Gastrocnemius medialis (tissue), 4 donors: ENCODE measurements at regions not wholly inside any gene's neighbourhood (a gene's known extent, or its start where the extent isn't known, plus 50 kb on each side); places are given as distances from the start of the nearest gene placed in this dataset.

Source experiments
- ATAC-seq, 2 donors: fragments of 150-250 bp; one replicate each; pipeline ENCODE4 v1.9.1; 2016
- DNase-seq, 2 donors: peaks; one replicate each; pipeline ENCODE4 v3.0.0-alpha.2; 2019
- H3K27ac ChIP-seq, 4 donors: fragments of 200-600 bp; sonication (generic); 1 replicate in 1 of 4; 2 replicates in 3 of 4; pipeline ENCODE4 v1.5.1; 2016 to 2018; ENCODE audit warnings: mild to moderate bottlenecking in 2 of 4, moderate library complexity in 1 of 4
- H3K27me3 ChIP-seq, 3 donors: fragments of 200-600 bp; sonication (generic) in 2 of 3; 1 replicate in 1 of 3; 2 replicates in 2 of 3; pipeline versions ENCODE4 v1.5.1 to v1.6.0; 2016 to 2019; ENCODE audit warnings: mild to moderate bottlenecking in 1 of 3, moderate library complexity in 1 of 3
- H3K36me3 ChIP-seq, 2 donors: fragments of 200-600 bp; sonication (generic) in 1 of 2; one replicate each; pipeline ENCODE4 v1.5.1; 2017 to 2018
- H3K4me1 ChIP-seq, 2 donors: fragments of 200-600 bp; sonication (generic) in 1 of 2; one replicate each; pipeline ENCODE4 v1.5.1; 2016 to 2017; ENCODE audit warnings: mild to moderate bottlenecking in 2 of 2
- H3K4me3 ChIP-seq, 4 donors: fragments of 200-600 bp; sonication (generic) in 3 of 4; 1 replicate in 1 of 4; 2 replicates in 3 of 4; pipeline ENCODE4 v1.5.1; 2016 to 2019; ENCODE audit warnings: mild to moderate bottlenecking in 2 of 4
- H3K9me3 ChIP-seq, 3 donors: fragments of 200-600 bp; sonication (generic) in 2 of 3; 1 replicate in 1 of 3; 2 replicates in 2 of 3; pipeline ENCODE4 v1.5.1; 2016 to 2019
- CTCF ChIP-seq, 5 experiments: fragments of 450-650 bp in 3 of 5; fragments of 200-600 bp in 2 of 5; sonication (generic) in 2 of 5; IDR thresholded peaks in 4 of 5; conservative IDR thresholded peaks in 1 of 5; 1 replicate in 4 of 5; 2 replicates in 1 of 5; pipeline ENCODE4 v1.5.1; 2016 to 2019; ENCODE audit warnings: antibody characterized with exemption in 5 of 5, mild to moderate bottlenecking in 3 of 5, moderate library complexity in 3 of 5
- POLR2A ChIP-seq, 2 donors: fragments of 450-650 bp; IDR thresholded peaks; one replicate each; pipeline ENCODE4 v1.6.1; 2017; ENCODE audit warnings: antibody characterized with exemption in 2 of 2, mild to moderate bottlenecking in 2 of 2, moderate library complexity in 2 of 2
- in situ Hi-C, 4 donors: fragments of 200-750 bp; cut with MboI; loops; one replicate each; pipeline versions ENCODE4 v1.15.0 to v1.8.0; 2017; ENCODE audit warnings: low sequenced_read_pairs in 4 of 4
- intact Hi-C: fragments of 100-400 bp; cut with DNase I; formaldehyde crosslinking; loops from one replicate; pipeline ENCODE4 v1.15.1; 2023; ENCODE audit warnings: low total_unique reads

- H3K36me3 ChIP-seq = no peaks in the 10 kb centered on the region
- ATAC-seq = no peak
- H3K27me3 ChIP-seq = no peaks in the 10 kb centered on the region
- TF ChIP-seq POLR2A (IDR thresholded peaks at IDR 0.05) = no peak
- TF ChIP-seq CTCF (IDR thresholded peaks at IDR 0.05 in 4 of 5, conservative IDR thresholded peaks at IDR 0.05 in 1 of 5) = no peak
- H3K4me1 ChIP-seq = peaks cover 24 to 26% of the 10 kb centered on the region in 2 donors
- H3K27ac ChIP-seq = no peak overlapping the region
- DNase-seq = no peak
- in situ Hi-C loops = loop anchor here in 1 of 4 donors (10.0 kb wide), 1 partner anchor 59 kb away; no protein-coding TSS in a partner anchor
- H3K4me3 ChIP-seq = no peak overlapping the region
- no peaks in the 10 kb centered on the region for H3K9me3 ChIP-seq
- intact Hi-C loops = no loop called here
Measured at GRCh38 chr9:130763331-130764171, 70.0 kb downstream of the EXOSC2 start.

GRCh38 chr9:130765137-130766020 lies 69.7 kb upstream of the ABL1 start:
- peaks cover 24 to 26% of the 10 kb centered on the region in 2 donors for H3K4me1 ChIP-seq
- TF ChIP-seq POLR2A (IDR thresholded peaks at IDR 0.05) = no peak
- no peak for TF ChIP-seq CTCF (IDR thresholded peaks at IDR 0.05 in 4 of 5, conservative IDR thresholded peaks at IDR 0.05 in 1 of 5)
- no peaks in the 10 kb centered on the region for H3K36me3 ChIP-seq
- in situ Hi-C loops (loop anchor here in 1 of 4 donors (10.0 kb wide), 1 partner anchor 61 kb away; no protein-coding TSS in a partner anchor), intact Hi-C loops (loop anchor here (5.0 kb wide), 1 partner anchor 53 kb away; no protein-coding TSS in a partner anchor)
- H3K9me3 ChIP-seq = no peaks in the 10 kb centered on the region
- no peak overlapping the region for H3K4me3 ChIP-seq
- H3K27me3 ChIP-seq = no peaks in the 10 kb centered on the region
- ATAC-seq (no peak), DNase-seq (no peak)
- H3K27ac ChIP-seq = no peak overlapping the region

- Histone ChIP-seq H3K36me3 (no peaks in the 10 kb centered on the region), H3K27me3 (no peaks in the 10 kb centered on the region), H3K27ac (no peak overlapping the region), H3K9me3 (no peaks in the 10 kb centered on the region), H3K4me1 (peaks cover 24 to 26% of the 10 kb centered on the region in 2 donors), H3K4me3 (no peak overlapping the region)
- in situ Hi-C loops = loop anchor here in 1 of 4 donors (10.0 kb wide), 1 partner anchor 61 kb away; no protein-coding TSS in a partner anchor
- intact Hi-C loops = loop anchor here (5.0 kb wide), 1 partner anchor 54 kb away; no protein-coding TSS in a partner anchor
- peak in 1 of 2 donors; percentile 33 for ATAC-seq
- no peak for DNase-seq
- TF ChIP-seq CTCF (IDR thresholded peaks at IDR 0.05 in 4 of 5, conservative IDR thresholded peaks at IDR 0.05 in 1 of 5) (no peak), POLR2A (IDR thresholded peaks at IDR 0.05) (no peak)
Measured at GRCh38 chr9:130766021-130766926, 68.8 kb upstream of the ABL1 start.

GRCh38 chr9:130766927-130767307 lies 68.1 kb upstream of the ABL1 start:
- in situ Hi-C loops (loop anchor here in 1 of 4 donors (10.0 kb wide), 1 partner anchor 62 kb away; no protein-coding TSS in a partner anchor), intact Hi-C loops (loop anchor here (5.0 kb wide), 1 partner anchor 55 kb away; no protein-coding TSS in a partner anchor)
- DNase-seq (no peak), ATAC-seq (no peak)
- Histone ChIP-seq H3K36me3 (no peaks in the 10 kb centered on the region), H3K9me3 (no peaks in the 10 kb centered on the region), H3K4me1 (peaks cover 24 to 26% of the 10 kb centered on the region in 2 donors), H3K27me3 (no peaks in the 10 kb centered on the region), H3K4me3 (no peak overlapping the region), H3K27ac (no peak overlapping the region)
- TF ChIP-seq POLR2A (IDR thresholded peaks at IDR 0.05) (no peak), CTCF (IDR thresholded peaks at IDR 0.05 in 4 of 5, conservative IDR thresholded peaks at IDR 0.05 in 1 of 5) (no peak)
